HEK293 (cell line): ENCODE measurements at regions not wholly inside any gene's neighbourhood (a gene's known extent, or its start where the extent isn't known, plus 50 kb on each side); places are given as distances from the start of the nearest gene placed in this dataset.

Experiments
- PATZ1 ChIP-seq: fragments of 450-650 bp; formaldehyde crosslinking; IDR thresholded peaks from 2 replicates; pipeline ENCODE4 v1.5.1; 2016; ENCODE audit warnings: missing biosample characterization, missing genetic modification characterization
- ZBTB17 ChIP-seq: fragments of 450-650 bp; formaldehyde crosslinking; IDR thresholded peaks from 2 replicates; pipeline ENCODE4 v1.5.1; 2016; ENCODE audit warnings: missing biosample characterization, missing genetic modification characterization
- ZNF146 ChIP-seq: fragments of 450-650 bp; formaldehyde crosslinking; IDR thresholded peaks from 2 replicates; pipeline ENCODE4 v1.5.1; 2016; ENCODE audit warnings: missing biosample characterization, missing genetic modification characterization
- ZNF302 ChIP-seq: fragments of 450-650 bp; formaldehyde crosslinking; IDR thresholded peaks from 2 replicates; pipeline ENCODE4 v1.5.1; 2016; ENCODE audit warnings: missing biosample characterization, missing genetic modification characterization, low read depth
- TF ChIP-seq, protein P1 (sequence below): fragments of 450-650 bp; formaldehyde crosslinking; IDR thresholded peaks from 2 replicates; pipeline ENCODE4 v1.5.1; 2016; ENCODE audit warnings: missing biosample characterization, missing genetic modification characterization

DNA sequence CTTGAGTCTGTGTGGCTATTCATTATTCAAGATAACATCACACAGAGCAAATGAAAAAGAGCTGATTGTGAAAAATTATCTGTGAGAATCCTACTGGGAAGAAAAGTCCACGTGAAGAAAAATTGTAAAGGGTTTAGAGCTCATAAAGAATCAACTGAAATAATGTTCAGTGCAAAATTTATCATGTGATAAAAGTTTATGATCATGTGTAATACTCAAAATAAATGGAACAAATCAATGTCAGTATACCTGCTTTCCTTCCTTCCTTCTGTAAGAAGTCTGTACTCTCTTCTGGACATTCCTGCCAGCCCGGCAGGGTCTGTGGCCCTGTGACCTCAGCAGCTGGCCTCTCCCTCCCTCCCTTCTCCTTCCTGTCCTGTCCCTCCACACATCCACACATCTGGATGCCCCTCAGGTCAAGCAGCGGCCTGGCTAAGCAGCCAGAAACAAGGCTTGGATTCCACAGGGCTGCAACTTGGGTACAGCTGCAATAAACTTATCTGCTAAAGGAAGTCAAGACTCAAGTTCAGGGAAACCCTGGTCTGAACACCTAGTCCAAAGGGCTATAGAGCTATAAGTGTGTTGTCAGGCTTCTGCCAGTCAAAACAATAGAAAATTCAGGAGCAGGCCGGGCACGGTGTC is 172.1 kb downstream of the MREG start:
- TF ChIP-seq, protein P1, sequence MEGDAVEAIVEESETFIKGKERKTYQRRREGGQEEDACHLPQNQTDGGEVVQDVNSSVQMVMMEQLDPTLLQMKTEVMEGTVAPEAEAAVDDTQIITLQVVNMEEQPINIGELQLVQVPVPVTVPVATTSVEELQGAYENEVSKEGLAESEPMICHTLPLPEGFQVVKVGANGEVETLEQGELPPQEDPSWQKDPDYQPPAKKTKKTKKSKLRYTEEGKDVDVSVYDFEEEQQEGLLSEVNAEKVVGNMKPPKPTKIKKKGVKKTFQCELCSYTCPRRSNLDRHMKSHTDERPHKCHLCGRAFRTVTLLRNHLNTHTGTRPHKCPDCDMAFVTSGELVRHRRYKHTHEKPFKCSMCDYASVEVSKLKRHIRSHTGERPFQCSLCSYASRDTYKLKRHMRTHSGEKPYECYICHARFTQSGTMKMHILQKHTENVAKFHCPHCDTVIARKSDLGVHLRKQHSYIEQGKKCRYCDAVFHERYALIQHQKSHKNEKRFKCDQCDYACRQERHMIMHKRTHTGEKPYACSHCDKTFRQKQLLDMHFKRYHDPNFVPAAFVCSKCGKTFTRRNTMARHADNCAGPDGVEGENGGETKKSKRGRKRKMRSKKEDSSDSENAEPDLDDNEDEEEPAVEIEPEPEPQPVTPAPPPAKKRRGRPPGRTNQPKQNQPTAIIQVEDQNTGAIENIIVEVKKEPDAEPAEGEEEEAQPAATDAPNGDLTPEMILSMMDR: no peak
- no peak for TF ChIP-seq ZNF302
- TF ChIP-seq PATZ1 (tag by site-specific recombination): no peak
- TF ChIP-seq ZNF146 (tag by site-specific recombination): no peak
- no peak for TF ChIP-seq ZBTB17
